ENCODE measurements at regions not wholly inside any gene's neighbourhood (a gene's known extent, or its start where the extent isn't known, plus 50 kb on each side); places are given as distances from the start of the nearest gene placed in this dataset.

DNA sequence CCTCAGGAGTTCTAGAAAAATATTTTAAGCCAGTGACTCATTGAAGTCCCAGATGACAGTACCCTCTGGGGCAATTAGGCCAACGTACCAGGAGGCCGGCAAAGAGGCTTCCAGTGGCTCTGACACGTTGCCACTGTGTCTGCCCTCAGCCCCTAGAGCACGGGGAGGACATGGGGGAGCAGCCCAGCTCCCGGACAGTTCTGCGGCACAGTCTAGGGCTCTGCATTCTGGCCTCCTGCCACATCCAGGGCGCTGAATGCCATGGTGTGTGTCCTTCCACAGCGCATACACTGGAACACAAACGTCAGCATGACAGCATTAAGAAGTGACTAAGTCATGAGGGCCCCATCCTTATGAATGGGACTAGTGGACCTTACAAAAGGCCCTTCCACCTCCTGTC is 156.2 kb downstream of the RNASET2 start:
- TF ChIP-seq, protein P1, sequence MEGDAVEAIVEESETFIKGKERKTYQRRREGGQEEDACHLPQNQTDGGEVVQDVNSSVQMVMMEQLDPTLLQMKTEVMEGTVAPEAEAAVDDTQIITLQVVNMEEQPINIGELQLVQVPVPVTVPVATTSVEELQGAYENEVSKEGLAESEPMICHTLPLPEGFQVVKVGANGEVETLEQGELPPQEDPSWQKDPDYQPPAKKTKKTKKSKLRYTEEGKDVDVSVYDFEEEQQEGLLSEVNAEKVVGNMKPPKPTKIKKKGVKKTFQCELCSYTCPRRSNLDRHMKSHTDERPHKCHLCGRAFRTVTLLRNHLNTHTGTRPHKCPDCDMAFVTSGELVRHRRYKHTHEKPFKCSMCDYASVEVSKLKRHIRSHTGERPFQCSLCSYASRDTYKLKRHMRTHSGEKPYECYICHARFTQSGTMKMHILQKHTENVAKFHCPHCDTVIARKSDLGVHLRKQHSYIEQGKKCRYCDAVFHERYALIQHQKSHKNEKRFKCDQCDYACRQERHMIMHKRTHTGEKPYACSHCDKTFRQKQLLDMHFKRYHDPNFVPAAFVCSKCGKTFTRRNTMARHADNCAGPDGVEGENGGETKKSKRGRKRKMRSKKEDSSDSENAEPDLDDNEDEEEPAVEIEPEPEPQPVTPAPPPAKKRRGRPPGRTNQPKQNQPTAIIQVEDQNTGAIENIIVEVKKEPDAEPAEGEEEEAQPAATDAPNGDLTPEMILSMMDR (IDR thresholded peaks at IDR 0.05) = no peak
- TF ChIP-seq POLR2A (IDR thresholded peaks at IDR 0.05) (no peak), POLR2AphosphoS5 (IDR thresholded peaks at IDR 0.05) (no peak)
